ENCODE measurements at regions not wholly inside any gene's neighbourhood (a gene's known extent, or its start where the extent isn't known, plus 50 kb on each side); places are given as distances from the start of the nearest gene placed in this dataset.

GRCh38 chr7:68478326-68478725 lies 1119.9 kb upstream of the AUTS2 start:
- no peak for DNase-seq (ENCODE audit: low spot score)

DNA sequence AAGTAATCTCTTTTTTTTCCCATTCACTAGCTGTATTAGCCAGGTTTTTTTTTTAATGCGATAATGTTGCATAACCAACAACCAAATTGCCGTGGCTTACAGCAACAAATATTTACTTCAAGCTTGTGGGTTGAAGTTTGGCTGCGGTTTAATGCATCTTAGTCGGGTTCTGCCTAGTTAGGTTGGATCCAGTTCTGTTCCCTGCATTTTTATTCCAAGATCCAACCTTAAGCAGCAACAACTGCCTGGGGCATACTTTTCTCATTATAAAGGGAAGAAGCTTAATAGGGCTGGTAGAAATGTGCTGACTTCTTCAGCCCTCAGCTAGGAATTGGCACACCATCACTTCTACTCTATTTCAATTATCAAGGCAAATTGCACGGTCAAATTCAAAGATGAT lies 1115.5 kb upstream of the AUTS2 start:
- DNase-seq (ENCODE audit: low spot score): no peak

- no peak for DNase-seq (ENCODE audit: low spot score)
Measured at GRCh38 chr7:68484731-68485130, 1113.5 kb upstream of the AUTS2 start.

DNA sequence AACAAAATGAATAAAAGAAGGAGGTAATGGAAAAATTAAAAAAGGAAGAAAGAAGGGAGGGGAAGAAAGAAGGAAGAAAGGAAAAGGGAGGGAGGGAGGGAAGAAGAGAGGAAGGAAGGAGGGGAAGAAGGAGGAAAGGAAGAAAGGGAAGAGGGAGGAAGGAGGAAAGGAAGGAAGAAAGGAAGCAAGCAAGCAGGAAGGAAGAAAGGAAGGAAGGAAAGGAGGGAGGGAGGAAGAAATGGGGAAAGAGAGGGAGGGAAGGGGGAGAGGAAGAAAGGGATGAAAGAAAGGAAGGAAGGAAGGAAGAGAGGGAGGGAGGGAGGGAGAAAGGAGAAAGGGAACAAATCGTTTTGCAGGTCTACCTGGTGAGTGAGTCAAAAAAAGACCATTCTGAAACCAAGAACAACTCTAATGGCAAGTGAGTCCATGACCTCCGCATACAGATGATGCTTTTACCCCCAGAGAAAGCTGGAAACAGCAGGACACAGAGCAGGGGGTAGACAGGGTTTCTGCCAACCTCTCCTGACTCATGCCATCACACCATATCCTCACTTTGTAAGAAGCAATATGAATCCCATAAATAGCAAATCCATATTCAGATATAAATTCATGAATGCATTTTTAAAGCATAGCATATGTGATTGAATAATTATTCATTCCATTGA lies 1112.9 kb upstream of the AUTS2 start:
- no peak for DNase-seq (ENCODE audit: low spot score)

- DNase-seq (ENCODE audit: low spot score): no peak
Measured at GRCh38 chr7:68488341-68489060, 1109.8 kb upstream of the AUTS2 start.

GRCh38 chr7:68491523-68492358 lies 1106.5 kb upstream of the AUTS2 start:
- DNase-seq (ENCODE audit: low spot score): no peak

- no peak for DNase-seq (ENCODE audit: low spot score)
Measured at GRCh38 chr7:68492359-68492690, 1106.0 kb upstream of the AUTS2 start.

- DNase-seq (ENCODE audit: low spot score): no peak
Measured at GRCh38 chr7:68503400-68503799, 1094.9 kb upstream of the AUTS2 start.

- no peak for DNase-seq (ENCODE audit: low spot score)
Measured at GRCh38 chr7:68504716-68505115, 1093.6 kb upstream of the AUTS2 start.

DNA sequence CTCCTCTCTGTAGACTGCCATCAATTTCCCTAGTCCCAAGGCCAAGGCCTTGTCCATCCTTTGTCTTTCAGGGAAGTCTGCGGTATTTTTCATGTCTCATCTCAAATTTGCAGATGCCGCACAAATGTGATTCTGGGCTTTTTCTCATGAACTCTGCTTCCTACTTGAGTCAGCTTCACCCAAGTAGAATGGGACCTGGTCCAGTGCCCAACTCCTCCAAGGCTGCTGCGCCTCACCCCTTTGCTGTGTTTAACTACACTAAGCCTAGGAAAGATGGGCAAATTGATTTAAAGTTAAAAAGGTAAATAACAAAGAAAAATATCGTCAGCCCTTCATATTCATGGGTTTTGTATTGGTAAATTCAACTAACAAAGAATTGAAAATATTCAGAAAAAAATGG lies 1092.6 kb upstream of the AUTS2 start:
- DNase-seq (ENCODE audit: low spot score): no peak

DNA sequence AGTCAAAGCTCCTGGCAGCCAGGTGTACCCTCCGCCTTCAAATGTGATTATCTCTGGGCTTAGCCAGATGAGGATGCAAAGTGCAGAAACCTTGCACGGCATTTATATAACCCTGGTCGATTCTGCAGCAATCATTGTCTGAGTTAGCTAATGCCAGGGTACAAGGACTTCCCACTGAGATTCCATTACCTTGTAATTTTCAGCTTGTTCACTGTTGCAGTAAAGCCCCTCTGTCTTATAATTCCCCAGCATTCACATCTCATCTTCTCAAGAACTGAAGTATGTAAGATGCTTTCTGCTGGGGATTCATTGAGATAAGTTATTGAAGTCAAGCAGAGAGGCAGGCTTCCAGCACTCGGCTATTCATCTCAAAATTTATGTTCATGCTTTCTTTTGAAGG lies 1090.6 kb upstream of the AUTS2 start:
- DNase-seq (ENCODE audit: low spot score): no peak

GRCh38 chr7:68509054-68509453 lies 1089.2 kb upstream of the AUTS2 start:
- DNase-seq (ENCODE audit: low spot score): no peak

- DNase-seq (ENCODE audit: low spot score): no peak
Measured at GRCh38 chr7:68509603-68510002, 1088.7 kb upstream of the AUTS2 start.

- no peak for DNase-seq (ENCODE audit: low spot score)
Measured at GRCh38 chr7:68511281-68511680, 1087.0 kb upstream of the AUTS2 start.

DNA sequence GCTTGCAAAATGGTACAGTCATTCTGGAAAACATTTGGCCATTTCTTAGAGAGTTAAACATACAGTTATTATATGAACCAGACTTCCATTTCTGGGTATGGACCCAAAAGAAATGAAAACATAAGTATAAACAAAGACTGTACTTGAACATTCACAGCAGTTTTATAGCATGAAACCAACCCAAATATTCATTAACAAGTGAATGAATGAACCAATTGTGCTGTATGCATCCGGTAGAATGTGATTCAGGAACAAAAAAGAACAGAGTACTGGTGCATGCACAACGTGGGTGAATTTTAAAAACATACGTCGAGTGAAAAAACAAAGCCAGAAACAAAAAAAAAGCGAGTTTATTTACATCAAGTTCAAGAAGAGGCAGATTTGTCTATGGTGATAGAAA lies 1085.8 kb upstream of the AUTS2 start:
- no peak for DNase-seq (ENCODE audit: low spot score)

GRCh38 chr7:68518060-68518459 lies 1080.2 kb upstream of the AUTS2 start:
- no peak for DNase-seq (ENCODE audit: low spot score)

DNA sequence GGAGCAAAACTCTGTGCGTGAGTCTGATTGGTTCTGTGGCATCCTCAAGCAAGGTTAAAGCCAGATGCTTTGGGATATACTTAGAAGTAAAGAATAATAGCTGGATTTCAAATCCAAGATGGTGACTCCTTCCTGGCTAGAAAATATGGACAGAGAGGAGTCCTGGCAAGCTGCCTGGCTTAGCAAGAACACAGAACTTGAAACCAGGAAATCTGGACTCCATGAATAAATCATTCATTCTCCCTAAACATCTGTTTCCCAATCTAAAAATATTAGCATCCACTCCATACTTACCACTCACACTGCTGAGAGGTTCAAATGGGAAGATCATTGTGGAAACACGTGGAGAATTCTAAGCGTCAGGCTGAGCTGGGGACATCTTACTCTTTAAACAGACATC lies 1074.1 kb upstream of the AUTS2 start:
- DNase-seq (ENCODE audit: low spot score): no peak

- DNase-seq (ENCODE audit: low spot score): no peak
Measured at GRCh38 chr7:68529221-68529620, 1069.1 kb upstream of the AUTS2 start.

- no peak for DNase-seq (ENCODE audit: low spot score)
Measured at GRCh38 chr7:68535266-68535665, 1063.0 kb upstream of the AUTS2 start.

DNA sequence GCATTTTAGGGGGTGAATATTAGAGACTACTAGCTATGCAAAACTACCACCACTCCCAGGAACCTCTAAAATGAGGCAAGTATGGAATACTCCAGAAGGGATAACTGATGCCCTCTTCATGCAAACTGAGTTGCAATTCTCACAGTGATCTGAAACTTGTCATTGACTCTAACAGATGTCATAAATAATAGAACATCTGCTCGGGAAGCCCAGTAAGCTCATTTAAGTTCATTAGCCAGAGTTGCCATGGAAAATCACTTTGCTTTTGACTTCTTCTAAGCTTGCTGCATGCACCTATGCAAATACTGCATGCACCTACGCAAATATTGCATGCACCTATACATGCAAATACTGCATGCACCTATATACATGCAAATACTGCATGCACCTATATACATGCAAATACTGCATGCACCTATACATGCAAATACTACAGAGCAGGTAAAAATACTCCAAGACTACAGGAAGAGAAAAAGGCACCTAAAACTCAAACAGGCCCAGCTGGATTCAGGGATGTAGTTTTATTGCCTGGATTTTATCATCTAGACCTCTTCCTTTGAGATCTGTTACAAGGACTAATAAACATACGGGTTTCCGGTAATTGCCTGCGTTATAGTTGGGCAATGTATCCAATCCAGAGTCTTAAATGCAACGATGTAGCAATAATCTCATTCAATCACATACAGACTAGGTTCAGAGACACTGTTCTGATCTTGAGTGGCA lies 1061.1 kb upstream of the AUTS2 start:
- no peak for DNase-seq (ENCODE audit: low spot score)

DNA sequence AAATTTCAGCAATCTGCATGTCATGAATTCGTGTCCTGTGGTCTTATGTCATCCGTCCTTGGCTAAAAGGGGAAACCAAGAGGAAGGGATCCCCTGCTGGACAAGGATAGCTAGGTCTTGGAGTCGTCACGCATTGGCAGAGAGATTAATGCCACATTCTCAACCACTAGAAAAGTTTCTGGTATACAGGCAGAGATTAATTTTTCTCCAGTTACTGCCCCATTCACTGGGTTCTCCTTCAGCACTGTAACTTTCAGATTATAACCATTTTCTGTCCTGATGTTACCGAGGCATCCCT lies 1060.6 kb upstream of the AUTS2 start:
- DNase-seq (ENCODE audit: low spot score): no peak

- no peak for DNase-seq (ENCODE audit: low spot score)
Measured at GRCh38 chr7:68542831-68543230, 1055.4 kb upstream of the AUTS2 start.

DNA sequence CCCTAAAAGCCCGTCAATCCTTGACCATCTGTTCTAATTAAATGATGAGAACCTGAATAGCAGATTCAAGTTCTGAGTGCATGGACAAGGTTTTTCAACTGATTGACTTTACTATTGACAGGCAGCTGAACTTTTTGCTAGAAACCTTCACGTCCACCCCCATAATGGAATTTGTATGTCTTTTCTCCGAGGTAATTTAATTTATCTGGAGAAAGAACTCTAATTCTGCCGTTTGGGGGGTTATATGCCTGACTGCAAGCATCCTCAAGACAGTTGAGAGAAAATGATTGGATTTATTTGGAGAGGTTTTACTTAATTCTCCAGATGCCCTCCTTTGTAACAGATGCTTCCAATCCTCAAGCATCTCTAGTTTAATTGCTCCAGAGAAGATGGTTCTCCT lies 1053.4 kb upstream of the AUTS2 start:
- no peak for DNase-seq (ENCODE audit: low spot score)

All from left forelimb (tissue), 1 donor.